HEK293 (cell line): ENCODE measurements at regions not wholly inside any gene's neighbourhood (a gene's known extent, or its start where the extent isn't known, plus 50 kb on each side); places are given as distances from the start of the nearest gene placed in this dataset.
"Not testable (repeated sequence)": the region's sequence is repeated elsewhere in the genome, so short reads cannot be mapped to it uniquely, and the experiment has no call there.

Source experiments
- CTCF ChIA-PET: fragments of 350-600 bp; formaldehyde crosslinking; extraction: SDS; loops from one replicate; lab custom pipeline; 2021; ENCODE audit warnings: antibody characterized with exemption; lab: Yijun Ruan, JAX
- POLR2A ChIA-PET: fragments of 300-600 bp; formaldehyde crosslinking; extraction: SDS; loops from one replicate; lab custom pipeline; 2020; ENCODE audit warnings: antibody characterized with exemption, inconsistent platforms; lab: Yijun Ruan, JAX
- H3K27ac ChIP-seq: fragments of 200-500 bp; sonication (Bioruptor generic); 2 replicates; pipeline ENCODE4 v1.5.1; 2014; ENCODE audit warnings: low read depth, low read length, control low read depth, inconsistent platforms; ENCODE audit errors: extremely low read depth
- H3K36me3 ChIP-seq, 2 experiments: fragments of 200-500 bp in 1 of 2; sonication (Bioruptor generic) in 1 of 2; 1 replicate in 1 of 2; 2 replicates in 1 of 2; pipeline ENCODE4 v1.5.1; 2014 to 2017; ENCODE audit warnings: inconsistent platforms in 2 of 2, low read length in 2 of 2; ENCODE audit not compliant: control insufficient read depth in 2 of 2, insufficient read depth in 1 of 2
- H3K4me1 ChIP-seq: fragments of 200-500 bp; sonication (Bioruptor generic); 2 replicates; pipeline ENCODE4 v1.5.1; 2014; ENCODE audit warnings: mild to moderate bottlenecking, low read length, inconsistent platforms; ENCODE audit not compliant: control insufficient read depth, insufficient read depth
- H3K4me3 ChIP-seq: 2 replicates; pipeline ENCODE4 v1.5.1; 2011; ENCODE audit warnings: low read depth, mild to moderate bottlenecking, control low read depth, low read length, moderate library complexity
- H3K9me3 ChIP-seq: fragments of 200-500 bp; sonication (Bioruptor generic); 2 replicates; pipeline ENCODE4 v1.5.1; 2014; ENCODE audit warnings: low read depth, low read length, inconsistent platforms; ENCODE audit not compliant: control insufficient read depth, insufficient read depth
- GLI2 ChIP-seq: fragments of 450-650 bp; formaldehyde crosslinking; IDR thresholded peaks from 2 replicates; pipeline ENCODE4; 2017; ENCODE audit warnings: missing biosample characterization, missing genetic modification characterization, low read depth, borderline replicate concordance
- MYNN ChIP-seq: fragments of 450-650 bp; formaldehyde crosslinking; IDR thresholded peaks from 2 replicates; pipeline ENCODE4 v1.5.1; 2016; ENCODE audit warnings: missing biosample characterization, missing genetic modification characterization, borderline replicate concordance
- OVOL3 ChIP-seq: fragments of 450-650 bp; formaldehyde crosslinking; IDR thresholded peaks from 2 replicates; pipeline ENCODE4 v1.5.1; 2016; ENCODE audit warnings: missing biosample characterization, missing genetic modification characterization
- REPIN1 ChIP-seq: fragments of 450-650 bp; formaldehyde crosslinking; IDR thresholded peaks from 2 replicates; pipeline ENCODE4 v1.5.1; 2017; ENCODE audit warnings: missing biosample characterization, missing genetic modification characterization, low read depth
- WT1 ChIP-seq: fragments of 450-650 bp; formaldehyde crosslinking; IDR thresholded peaks from 2 replicates; pipeline ENCODE4 v1.5.1; 2016; ENCODE audit warnings: missing biosample characterization, missing genetic modification characterization
- ZBTB1 ChIP-seq: fragments of 450-650 bp; formaldehyde crosslinking; IDR thresholded peaks from 2 replicates; pipeline ENCODE4 v1.5.1; 2016; ENCODE audit warnings: missing biosample characterization, missing genetic modification characterization
- ZNF138 ChIP-seq: fragments of 450-650 bp; formaldehyde crosslinking; IDR thresholded peaks from 2 replicates; pipeline ENCODE4 v1.5.1; 2016; ENCODE audit warnings: missing biosample characterization, missing genetic modification characterization, borderline replicate concordance
- ZNF140 ChIP-seq: fragments of 450-650 bp; formaldehyde crosslinking; IDR thresholded peaks from 2 replicates; pipeline ENCODE4 v1.5.1; 2016; ENCODE audit warnings: missing biosample characterization, missing genetic modification characterization
- ZNF2 ChIP-seq: fragments of 450-650 bp; formaldehyde crosslinking; IDR thresholded peaks from 2 replicates; pipeline ENCODE4 v1.5.1; 2016; ENCODE audit warnings: missing biosample characterization, missing genetic modification characterization
- ZNF248 ChIP-seq: fragments of 450-650 bp; formaldehyde crosslinking; IDR thresholded peaks from 2 replicates; pipeline ENCODE4 v1.5.1; 2017; ENCODE audit warnings: missing biosample characterization, missing genetic modification characterization
- ZNF324 ChIP-seq: fragments of 450-650 bp; formaldehyde crosslinking; IDR thresholded peaks from 2 replicates; pipeline ENCODE4 v1.5.1; 2016; ENCODE audit warnings: missing biosample characterization, missing genetic modification characterization
- ZNF416 ChIP-seq: fragments of 450-650 bp; formaldehyde crosslinking; IDR thresholded peaks from 2 replicates; pipeline ENCODE4 v1.5.1; 2016; ENCODE audit warnings: missing biosample characterization, missing genetic modification characterization
- ZNF544 ChIP-seq: fragments of 450-650 bp; formaldehyde crosslinking; IDR thresholded peaks from 2 replicates; pipeline ENCODE4 v1.5.0; 2017; ENCODE audit warnings: missing biosample characterization, missing genetic modification characterization
- ZNF555 ChIP-seq: fragments of 450-650 bp; formaldehyde crosslinking; conservative IDR thresholded peaks from 2 replicates; pipeline ENCODE4 v1.5.1; 2017; ENCODE audit warnings: missing biosample characterization, mild to moderate bottlenecking, missing genetic modification characterization, inconsistent platforms
- ZNF596 ChIP-seq: fragments of 450-650 bp; IDR thresholded peaks from 2 replicates; pipeline ENCODE4 v1.5.0; 2018; ENCODE audit warnings: missing biosample characterization, mild to moderate bottlenecking, missing genetic modification characterization, moderate library complexity
- TF ChIP-seq, protein P1 (sequence below): fragments of 450-650 bp; formaldehyde crosslinking; IDR thresholded peaks from 2 replicates; pipeline ENCODE4 v1.5.1; 2016; ENCODE audit warnings: missing biosample characterization, missing genetic modification characterization
- TF ChIP-seq, protein P2 (sequence below): fragments of 450-650 bp; formaldehyde crosslinking; optimal IDR thresholded peaks from 2 replicates; pipeline ENCODE3; 2016; ENCODE audit warnings: missing biosample characterization, mild to moderate bottlenecking, missing genetic modification characterization
- TF ChIP-seq, protein P3 (sequence below): fragments of 450-650 bp; formaldehyde crosslinking; conservative IDR thresholded peaks from 2 replicates; pipeline ENCODE4 v1.5.1; 2016; ENCODE audit warnings: low read depth, missing biosample characterization, missing genetic modification characterization

DNA sequence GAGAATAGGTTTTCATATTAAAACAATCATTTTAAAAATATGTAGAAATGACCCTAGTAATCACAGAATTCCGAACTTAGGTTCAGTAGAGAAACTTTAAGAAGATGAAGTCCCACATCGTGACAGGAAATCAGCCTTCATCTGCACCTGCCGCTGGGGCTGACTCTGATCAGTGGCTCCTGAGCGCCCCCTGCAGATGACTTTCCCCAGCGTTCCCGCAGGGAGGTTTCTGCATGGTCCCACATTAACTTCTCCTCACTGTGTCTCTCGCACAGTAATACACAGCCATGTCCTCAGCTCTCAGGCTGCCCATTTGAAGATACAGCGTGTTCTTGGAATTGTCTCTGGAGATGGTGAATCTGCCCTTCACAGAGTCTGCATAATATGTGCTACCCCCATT lies 1131.1 kb downstream of the TMEM121 start (continued):
- no peak for TF ChIP-seq ZNF324 (tag by site-specific recombination)
- no peak for TF ChIP-seq MYNN (tag by site-specific recombination)
- TF ChIP-seq, protein P1, sequence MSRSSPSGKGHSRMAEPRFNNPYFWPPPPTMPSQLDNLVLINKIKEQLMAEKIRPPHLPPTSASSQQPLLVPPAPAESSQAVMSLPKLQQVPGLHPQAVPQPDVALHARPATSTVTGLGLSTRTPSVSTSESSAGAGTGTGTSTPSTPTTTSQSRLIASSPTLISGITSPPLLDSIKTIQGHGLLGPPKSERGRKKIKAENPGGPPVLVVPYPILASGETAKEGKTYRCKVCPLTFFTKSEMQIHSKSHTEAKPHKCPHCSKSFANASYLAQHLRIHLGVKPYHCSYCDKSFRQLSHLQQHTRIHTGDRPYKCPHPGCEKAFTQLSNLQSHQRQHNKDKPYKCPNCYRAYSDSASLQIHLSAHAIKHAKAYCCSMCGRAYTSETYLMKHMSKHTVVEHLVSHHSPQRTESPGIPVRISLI (tag by site-specific recombination) = no peak
- TF ChIP-seq ZNF248 (tag by site-specific recombination) = no peak
- TF ChIP-seq OVOL3 (tag by site-specific recombination) = no peak

DNA sequence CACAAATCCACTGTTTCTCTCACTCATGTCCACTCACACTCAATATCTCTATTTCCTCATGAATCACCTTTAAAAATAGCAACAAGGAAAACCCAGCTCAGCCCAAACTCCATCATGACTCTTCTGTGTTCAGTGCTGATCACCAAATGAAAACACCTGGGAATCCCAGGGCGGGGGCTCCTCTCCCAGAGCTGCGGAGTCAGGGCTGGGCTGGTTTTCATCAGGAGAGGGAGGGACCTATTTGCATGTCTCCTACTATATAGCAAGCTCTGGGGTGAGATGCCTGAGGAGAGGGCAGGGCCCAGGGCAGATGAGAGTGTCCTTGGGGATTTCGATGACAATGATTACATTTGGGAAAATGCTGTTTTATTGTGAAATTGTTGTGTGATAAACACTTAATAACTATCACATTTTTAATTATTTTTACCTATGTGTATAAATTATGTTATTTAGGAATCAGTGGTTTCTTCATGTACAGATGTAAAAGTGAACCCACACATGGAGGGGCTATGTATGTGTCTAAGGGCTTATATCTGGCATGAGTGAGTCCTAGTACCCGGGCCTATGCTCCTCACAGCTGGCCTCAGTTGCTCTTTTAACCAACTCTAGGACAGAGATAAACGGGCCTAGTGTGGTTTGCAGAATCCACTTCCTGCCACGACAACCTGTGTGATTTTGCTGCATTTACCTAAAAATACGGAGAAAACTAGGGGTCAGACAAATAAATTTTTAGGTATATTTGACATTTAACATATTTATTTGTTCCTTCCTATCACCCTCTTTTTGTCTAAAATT lies 1131.9 kb downstream of the TMEM121 start:
- H3K36me3 ChIP-seq, POLR2A ChIA-PET, H3K4me3 ChIP-seq, H3K4me1 ChIP-seq, H3K27ac ChIP-seq, H3K9me3 ChIP-seq: not testable (repeated sequence)
- CTCF ChIA-PET = interaction anchor here (0.9 kb wide), 1 partner anchor 240 kb away, joined by 3 read pairs; no protein-coding TSS in a partner anchor

DNA sequence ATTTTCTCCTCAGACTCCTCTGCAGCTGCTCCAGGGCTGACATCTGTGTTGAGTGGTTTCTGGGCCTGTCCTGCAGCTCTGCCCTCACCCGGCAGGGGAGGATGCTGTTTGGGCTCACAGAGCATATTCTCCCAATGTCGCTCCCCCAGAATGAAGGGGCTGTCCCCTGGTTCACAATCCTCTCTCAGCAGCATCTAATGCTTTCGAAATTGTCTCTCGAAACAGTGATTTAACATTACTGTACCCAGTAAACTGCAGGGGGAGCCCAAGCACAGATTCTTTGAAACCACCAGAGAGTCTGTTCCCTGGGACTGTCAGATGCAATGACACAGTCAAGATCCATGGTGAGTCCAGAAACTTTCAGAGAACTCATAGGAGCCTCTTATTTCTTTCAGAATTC lies 1135.2 kb downstream of the TMEM121 start:
- H3K9me3 ChIP-seq = peaks cover 12% of the 10 kb centered on the region
- H3K36me3 ChIP-seq, POLR2A ChIA-PET, H3K27ac ChIP-seq, H3K4me1 ChIP-seq, H3K4me3 ChIP-seq: not testable (repeated sequence)
- CTCF ChIA-PET = interaction anchor here (1.5 to 1.9 kb wide), 2 partner anchors 9 to 14 kb away, joined by 4 to 8 read pairs; no protein-coding TSS in a partner anchor

DNA sequence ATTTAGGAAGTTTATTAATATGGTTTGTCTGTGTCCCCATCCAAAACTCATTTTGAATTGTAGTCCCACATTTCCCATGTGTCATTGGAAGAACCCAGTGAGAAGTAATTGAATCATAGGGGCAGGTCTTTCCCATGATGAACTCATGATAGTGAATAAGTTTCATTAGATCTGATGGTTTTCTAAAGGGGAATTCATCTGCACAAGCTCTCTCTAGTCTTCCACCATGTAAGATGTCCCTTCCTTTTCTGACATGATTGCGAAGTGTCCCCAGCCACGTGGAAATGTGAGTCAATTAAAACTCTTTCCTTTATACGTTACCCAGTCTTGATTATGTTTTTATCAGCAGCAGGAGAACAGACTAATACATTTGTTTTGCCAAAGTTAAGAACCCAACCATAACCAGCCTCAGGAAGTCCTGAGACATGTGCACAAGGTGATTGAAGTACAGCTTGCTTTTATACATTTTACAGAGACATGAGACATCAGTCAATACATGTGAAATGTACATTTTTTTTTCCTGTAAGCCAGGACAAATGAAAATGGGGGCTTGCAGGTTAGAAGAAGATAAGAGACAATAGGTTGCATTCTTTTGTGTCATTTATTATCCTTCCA lies 1136.7 kb downstream of the TMEM121 start:
- ChIA-PET CTCF (interaction anchor here (0.6 to 4.1 kb wide), 30 partner anchors 10 to 211 kb away, joined by 3 to 24 read pairs (median 4); no protein-coding TSS in a partner anchor), POLR2A (no interaction called here)
- H3K36me3 ChIP-seq = no peaks in the 10 kb centered on the region
- no peak overlapping the region for H3K27ac ChIP-seq
- no peak overlapping the region for H3K4me3 ChIP-seq
- H3K9me3 ChIP-seq = peaks cover 18% of the 10 kb centered on the region
- no peak for TF ChIP-seq ZNF544 (tag by site-specific recombination)
- no peak for TF ChIP-seq WT1 (tag by site-specific recombination)
- TF ChIP-seq REPIN1 (tag by site-specific recombination) = no peak
- TF ChIP-seq ZNF2 (tag by site-specific recombination) = no peak
- no peak for TF ChIP-seq ZNF140 (tag by site-specific recombination)
- TF ChIP-seq ZNF416 (tag by site-specific recombination) = no peak
- TF ChIP-seq ZBTB1 = no peak
- TF ChIP-seq ZNF596 (tag by site-specific recombination) = no peak
- TF ChIP-seq ZNF555 (tag by site-specific recombination) = no peak
- TF ChIP-seq, protein P2, sequence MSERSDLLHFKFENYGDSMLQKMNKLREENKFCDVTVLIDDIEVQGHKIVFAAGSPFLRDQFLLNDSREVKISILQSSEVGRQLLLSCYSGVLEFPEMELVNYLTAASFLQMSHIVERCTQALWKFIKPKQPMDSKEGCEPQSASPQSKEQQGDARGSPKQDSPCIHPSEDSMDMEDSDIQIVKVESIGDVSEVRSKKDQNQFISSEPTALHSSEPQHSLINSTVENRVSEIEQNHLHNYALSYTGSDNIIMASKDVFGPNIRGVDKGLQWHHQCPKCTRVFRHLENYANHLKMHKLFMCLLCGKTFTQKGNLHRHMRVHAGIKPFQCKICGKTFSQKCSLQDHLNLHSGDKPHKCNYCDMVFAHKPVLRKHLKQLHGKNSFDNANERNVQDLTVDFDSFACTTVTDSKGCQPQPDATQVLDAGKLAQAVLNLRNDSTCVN = no peak
- TF ChIP-seq GLI2 (tag by site-specific recombination) = no peak
- TF ChIP-seq, protein P3, sequence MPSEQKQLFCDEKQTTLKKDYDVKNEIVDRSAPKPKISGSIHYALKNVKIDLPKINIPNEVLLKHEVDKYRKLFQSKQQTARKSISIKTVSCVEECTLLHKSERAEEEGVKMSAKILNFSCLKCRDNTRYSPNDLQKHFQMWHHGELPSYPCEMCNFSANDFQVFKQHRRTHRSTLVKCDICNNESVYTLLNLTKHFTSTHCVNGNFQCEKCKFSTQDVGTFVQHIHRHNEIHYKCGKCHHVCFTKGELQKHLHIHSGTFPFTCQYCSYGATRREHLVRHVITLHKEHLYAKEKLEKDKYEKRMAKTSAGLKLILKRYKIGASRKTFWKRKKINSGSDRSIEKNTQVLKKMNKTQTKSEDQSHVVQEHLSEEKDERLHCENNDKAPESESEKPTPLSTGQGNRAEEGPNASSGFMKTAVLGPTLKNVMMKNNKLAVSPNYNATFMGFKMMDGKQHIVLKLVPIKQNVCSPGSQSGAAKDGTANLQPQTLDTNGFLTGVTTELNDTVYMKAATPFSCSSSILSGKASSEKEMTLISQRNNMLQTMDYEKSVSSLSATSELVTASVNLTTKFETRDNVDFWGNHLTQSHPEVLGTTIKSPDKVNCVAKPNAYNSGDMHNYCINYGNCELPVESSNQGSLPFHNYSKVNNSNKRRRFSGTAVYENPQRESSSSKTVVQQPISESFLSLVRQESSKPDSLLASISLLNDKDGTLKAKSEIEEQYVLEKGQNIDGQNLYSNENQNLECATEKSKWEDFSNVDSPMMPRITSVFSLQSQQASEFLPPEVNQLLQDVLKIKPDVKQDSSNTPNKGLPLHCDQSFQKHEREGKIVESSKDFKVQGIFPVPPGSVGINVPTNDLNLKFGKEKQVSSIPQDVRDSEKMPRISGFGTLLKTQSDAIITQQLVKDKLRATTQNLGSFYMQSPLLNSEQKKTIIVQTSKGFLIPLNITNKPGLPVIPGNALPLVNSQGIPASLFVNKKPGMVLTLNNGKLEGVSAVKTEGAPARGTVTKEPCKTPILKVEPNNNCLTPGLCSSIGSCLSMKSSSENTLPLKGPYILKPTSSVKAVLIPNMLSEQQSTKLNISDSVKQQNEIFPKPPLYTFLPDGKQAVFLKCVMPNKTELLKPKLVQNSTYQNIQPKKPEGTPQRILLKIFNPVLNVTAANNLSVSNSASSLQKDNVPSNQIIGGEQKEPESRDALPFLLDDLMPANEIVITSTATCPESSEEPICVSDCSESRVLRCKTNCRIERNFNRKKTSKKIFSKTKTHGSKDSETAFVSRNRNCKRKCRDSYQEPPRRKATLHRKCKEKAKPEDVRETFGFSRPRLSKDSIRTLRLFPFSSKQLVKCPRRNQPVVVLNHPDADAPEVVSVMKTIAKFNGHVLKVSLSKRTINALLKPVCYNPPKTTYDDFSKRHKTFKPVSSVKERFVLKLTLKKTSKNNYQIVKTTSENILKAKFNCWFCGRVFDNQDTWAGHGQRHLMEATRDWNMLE (tag by site-specific recombination) = no peak
- TF ChIP-seq ZNF138 (tag by site-specific recombination) = no peak
- H3K4me1 ChIP-seq = no peaks in the 10 kb centered on the region
